Activated T-cell treated with anti-CD3 and anti-CD28 coated beads, Interleukin-2, amount 50 U/mL, for 48 hours (primary cell): ENCODE measurements at regions not wholly inside any gene's neighbourhood (a gene's known extent, or its start where the extent isn't known, plus 50 kb on each side); places are given as distances from the start of the nearest gene placed in this dataset.
"Not testable (repeated sequence)": the region's sequence is repeated elsewhere in the genome, so short reads cannot be mapped to it uniquely, and the experiment has no call there.

Experiments used
- DNase-seq, 2 experiments: peaks; one replicate each; pipeline ENCODE4 v3.0.0-alpha.2; 2020

- DNase-seq = no peak
Observed at GRCh38 chr20:43836790-43837189, 77.9 kb upstream of the TOX2 start.

- DNase-seq = no peak
Observed at GRCh38 chr20:43835944-43836508, 78.6 kb upstream of the TOX2 start.

GRCh38 chr20:43833511-43834395 is 80.9 kb upstream of the TOX2 start:
- DNase-seq = no peak

- no peak for DNase-seq
Observed at GRCh38 chr20:43832961-43833360, 81.7 kb upstream of the TOX2 start.

- DNase-seq = no peak
Observed at GRCh38 chr20:43832096-43832816, 82.4 kb upstream of the TOX2 start.

- no peak for DNase-seq
Observed at GRCh38 chr20:43831481-43832065, 83.1 kb upstream of the TOX2 start.

GRCh38 chr20:43830883-43831282 is 83.8 kb upstream of the TOX2 start:
- no peak for DNase-seq

GRCh38 chr20:43829951-43830690 is 84.5 kb upstream of the TOX2 start:
- DNase-seq = no peak

- DNase-seq = no peak
Observed at GRCh38 chr20:43827940-43828562, 86.6 kb upstream of the TOX2 start.

GRCh38 chr20:43826943-43827342 is 87.7 kb upstream of the TOX2 start:
- DNase-seq = not testable (repeated sequence)

- DNase-seq = no peak
Observed at GRCh38 chr20:43825581-43825980, 89.1 kb upstream of the TOX2 start.

GRCh38 chr20:43825051-43825402 is 89.6 kb upstream of the TOX2 start:
- DNase-seq = no peak

GRCh38 chr20:43824309-43825050 is 90.2 kb upstream of the TOX2 start:
- no peak for DNase-seq

GRCh38 chr20:43821795-43822194 is 92.9 kb upstream of the TOX2 start:
- DNase-seq = no peak

- DNase-seq = no peak
Observed at GRCh38 chr20:43820731-43821330, 93.8 kb upstream of the TOX2 start.

- no peak for DNase-seq
Observed at GRCh38 chr20:43812216-43812615, 85.4 kb upstream of the GTSF1L start.

GRCh38 chr20:43809206-43809819 is 82.5 kb upstream of the GTSF1L start:
- DNase-seq = no peak

- DNase-seq = no peak
Observed at GRCh38 chr20:43804781-43805180, 78.0 kb upstream of the GTSF1L start.

GRCh38 chr20:43803276-43803675 is 76.5 kb upstream of the GTSF1L start:
- no peak for DNase-seq

- DNase-seq = no peak
Observed at GRCh38 chr20:43800186-43800585, 73.4 kb upstream of the GTSF1L start.

GRCh38 chr20:43799741-43800140 is 72.9 kb upstream of the GTSF1L start:
- DNase-seq = no peak
